Endothelial cell of umbilical vein (primary cell): ENCODE measurements at regions not wholly inside any gene's neighbourhood (a gene's known extent, or its start where the extent isn't known, plus 50 kb on each side); places are given as distances from the start of the nearest gene placed in this dataset.

Experiments
- BruUV-seq: library from RNA; stranded (reverse); fragments of 400-500 nt; replicated peaks from 2 replicates; lab custom pipeline; 2021; lab: Mats Ljungman, UMichigan
- CTCF ChIA-PET: fragments of 300-600, 350-600 bp; sonication (Branson Sonifier 250); formaldehyde crosslinking; loops from one replicate; lab custom pipeline; 2021; ENCODE audit warnings: antibody characterized with exemption, inconsistent platforms; lab: Charles Lee
- POLR2A ChIA-PET: fragments of 300-600, 350-600 bp; sonication (Branson Sonifier 250); formaldehyde crosslinking; loops from one replicate; lab custom pipeline; 2021; ENCODE audit warnings: antibody characterized with exemption, inconsistent platforms; lab: Charles Lee
- DNase-seq: peaks from one replicate; pipeline ENCODE4 v3.0.0-alpha.2; 2011; ENCODE audit warnings: low read depth, low spot score
- FAIRE-seq: peaks from 2 replicates; lab custom pipeline; 2011; peaks lifted over from hg19 to GRCh38; lab: Jason Lieb, UNC
- H2AFZ ChIP-seq: 2 replicates; pipeline ENCODE4 v1.6.0; 2012; ENCODE audit warnings: low read depth, low read length, control low read depth, inconsistent platforms
- H3K27ac ChIP-seq: 2 replicates; pipeline ENCODE4 v1.5.1; 2011; ENCODE audit warnings: low read depth, mild to moderate bottlenecking, control low read depth, low read length, moderate library complexity; ENCODE audit not compliant: insufficient read depth
- H3K27me3 ChIP-seq, 2 experiments: 2 replicates each; pipeline versions ENCODE4 v1.6.0 to v1.6.1; 2011; ENCODE audit warnings: low read length in 2 of 2, mixed read lengths in 1 of 2; ENCODE audit not compliant: control insufficient read depth in 2 of 2, insufficient read depth in 2 of 2
- H3K36me3 ChIP-seq, 2 experiments: 2 replicates in 1 of 2; 3 replicates in 1 of 2; pipeline ENCODE4 v1.5.1; 2011; ENCODE audit warnings: low read length in 2 of 2, mild to moderate bottlenecking in 1 of 2, moderate library complexity in 1 of 2; ENCODE audit not compliant: control insufficient read depth in 2 of 2, insufficient read depth in 2 of 2; ENCODE audit errors: extremely low read depth in 1 of 2
- H3K4me1 ChIP-seq: 3 replicates; pipeline ENCODE4 v1.5.1; 2011; ENCODE audit warnings: mild to moderate bottlenecking, low read length; ENCODE audit not compliant: control insufficient read depth, insufficient read depth; ENCODE audit errors: extremely low read depth
- H3K4me2 ChIP-seq: 2 replicates; pipeline ENCODE4 v1.6.1; 2011; ENCODE audit warnings: low read length, control low read depth, mixed read lengths; ENCODE audit not compliant: insufficient read depth
- H3K4me3 ChIP-seq, 3 experiments: fragments of 200-600 bp in 1 of 3; sonication (generic), shearing (Covaris generic) in 1 of 3; replicated peaks in 1 of 3; 2 replicates each; pipeline ENCODE4 v1.5.1; 2011 to 2016; ENCODE audit warnings: control low read depth in 3 of 3, low read length in 3 of 3, mild to moderate bottlenecking in 2 of 3, inconsistent platforms in 1 of 3, low read depth in 1 of 3, moderate library complexity in 1 of 3; ENCODE audit not compliant: insufficient read depth in 1 of 3
- H3K79me2 ChIP-seq: 2 replicates; pipeline ENCODE4 v1.6.0; 2012; ENCODE audit warnings: low read length, inconsistent platforms; ENCODE audit not compliant: control insufficient read depth, insufficient read depth
- H3K9ac ChIP-seq: replicated peaks from 2 replicates; pipeline ENCODE3; 2011; ENCODE audit warnings: low read length, control low read depth; ENCODE audit not compliant: insufficient read depth; ENCODE audit errors: extremely low read depth
- H3K9me1 ChIP-seq: replicated peaks from 3 replicates; pipeline ENCODE4 v1.6.0; 2011; ENCODE audit warnings: mild to moderate bottlenecking, low read length; ENCODE audit not compliant: control insufficient read depth, insufficient read depth; ENCODE audit errors: extremely low read depth
- H3K9me3 ChIP-seq: replicated peaks from 2 replicates; pipeline ENCODE4 v1.5.1; 2012; ENCODE audit warnings: low read length, inconsistent platforms; ENCODE audit not compliant: control insufficient read depth, insufficient read depth
- H4K20me1 ChIP-seq: replicated peaks from 2 replicates; pipeline ENCODE3; 2011; ENCODE audit warnings: mild to moderate bottlenecking, low read length; ENCODE audit not compliant: control insufficient read depth, insufficient read depth; ENCODE audit errors: extremely low read depth
- EZH2 ChIP-seq: IDR thresholded peaks from 2 replicates; pipeline ENCODE4 v1.6.1; 2012; ENCODE audit warnings: borderline replicate concordance, low read depth, mild to moderate bottlenecking, moderate library complexity, low read length, inconsistent platforms; ENCODE audit not compliant: severe bottlenecking
- FOS ChIP-seq: IDR thresholded peaks from 2 replicates; pipeline ENCODE4 v1.6.1; 2011; ENCODE audit warnings: mild to moderate bottlenecking, low read length, moderate library complexity, borderline replicate concordance; ENCODE audit not compliant: insufficient read depth
- GATA2 ChIP-seq: IDR thresholded peaks from 2 replicates; pipeline ENCODE4 v1.7.0; 2011; ENCODE audit warnings: low read depth, mild to moderate bottlenecking, moderate library complexity, mixed read lengths, low read length; ENCODE audit not compliant: insufficient read length, insufficient read depth
- JUN ChIP-seq: IDR thresholded peaks from 2 replicates; pipeline ENCODE4 v1.6.1; 2011; ENCODE audit warnings: borderline replicate concordance, low read depth; ENCODE audit not compliant: insufficient read length, insufficient read depth
- MYC ChIP-seq: IDR thresholded peaks from one replicate; pipeline ENCODE4 v1.6.1; 2011; ENCODE audit warnings: mild to moderate bottlenecking, low read depth, low read length
- POLR2A ChIP-seq: IDR thresholded peaks from 2 replicates; pipeline ENCODE4 v1.6.1; 2012; ENCODE audit warnings: low read depth, mild to moderate bottlenecking, control low read depth, low read length
- POLR2AphosphoS5 ChIP-seq: IDR thresholded peaks from 2 replicates; pipeline ENCODE4 v1.6.1; 2012; ENCODE audit warnings: low read depth, mild to moderate bottlenecking, control low read depth, low read length, moderate library complexity; ENCODE audit not compliant: insufficient read depth
- dilution Hi-C: fragments of 300-500 bp; cut with MboI; formaldehyde crosslinking; loops from one replicate; pipeline ENCODE4 v1.15.0; 2019; ENCODE audit warnings: low sequenced_read_pairs; ENCODE audit not compliant: extremely low pct_ligation_motif_present
- intact Hi-C: fragments of 100-400 bp; cut with micrococcal nuclease; formaldehyde crosslinking; loops from one replicate; pipeline ENCODE4 v1.10.0; 2022
- TF ChIP-seq, protein P1 (sequence below): IDR thresholded peaks from 2 replicates; pipeline ENCODE4 v1.6.1; 2011; ENCODE audit not compliant: insufficient read depth, insufficient read length
- TF ChIP-seq, protein P2 (sequence below), 2 donors: IDR thresholded peaks; 1 replicate in 1 of 2; 2 replicates in 1 of 2; pipeline ENCODE4 v1.5.1; 2011; ENCODE audit warnings: low read length in 2 of 2, mild to moderate bottlenecking in 2 of 2, moderate library complexity in 2 of 2, control low read depth in 1 of 2, inconsistent platforms in 1 of 2, low read depth in 1 of 2; ENCODE audit not compliant: insufficient read depth in 1 of 2; ENCODE audit errors: extremely low read depth in 1 of 2

DNA sequence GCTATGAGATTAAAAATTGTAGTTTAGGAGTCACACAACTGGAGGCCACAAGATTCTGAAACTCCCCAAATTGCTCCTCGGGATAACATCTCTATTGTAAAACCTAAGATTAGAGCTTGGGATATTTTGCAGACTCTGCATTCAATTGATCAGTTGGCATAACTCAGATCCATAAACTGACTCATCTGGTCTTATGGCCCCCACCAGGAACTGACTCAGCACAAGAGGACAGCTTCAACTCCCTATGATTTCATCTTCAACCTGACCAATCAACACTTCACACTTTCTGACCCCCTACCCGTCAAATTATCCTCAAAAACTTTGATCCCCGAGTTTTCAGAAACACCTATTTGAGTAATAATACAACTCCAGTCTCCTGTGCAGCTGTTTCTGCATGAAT, 257.3 kb downstream of the HAO1 start:
- H3K4me1 ChIP-seq: no peaks in the 10 kb centered on the region
- no peaks in the 10 kb centered on the region for H3K79me2 ChIP-seq
- BruUV-seq: no TSS peak
- H3K9me3 ChIP-seq: no peaks in the 10 kb centered on the region
- H3K9me1 ChIP-seq: no peaks in the 10 kb centered on the region
- TF ChIP-seq FOS: peak; percentile 56
- no peak for TF ChIP-seq MYC
- H3K4me2 ChIP-seq: no peak overlapping the region
- FAIRE-seq: no peak
- POLR2A ChIA-PET: no interaction called here
- H2AFZ ChIP-seq: no peak overlapping the region
- H3K9ac ChIP-seq: no peak overlapping the region
- intact Hi-C loops: no loop called here
- no peaks in the 10 kb centered on the region for H4K20me1 ChIP-seq
- no peaks in the 10 kb centered on the region for H3K36me3 ChIP-seq
- dilution Hi-C loops: no loop called here
- no peak overlapping the region for H3K27ac ChIP-seq
- H3K4me3 ChIP-seq: no peak overlapping the region
- no peaks in the 10 kb centered on the region for H3K27me3 ChIP-seq
- CTCF ChIA-PET: interaction anchor here (1.2 kb wide), 1 partner anchor 176 kb away, joined by 5 read pairs; no protein-coding TSS in a partner anchor
- DNase-seq: no peak

DNA sequence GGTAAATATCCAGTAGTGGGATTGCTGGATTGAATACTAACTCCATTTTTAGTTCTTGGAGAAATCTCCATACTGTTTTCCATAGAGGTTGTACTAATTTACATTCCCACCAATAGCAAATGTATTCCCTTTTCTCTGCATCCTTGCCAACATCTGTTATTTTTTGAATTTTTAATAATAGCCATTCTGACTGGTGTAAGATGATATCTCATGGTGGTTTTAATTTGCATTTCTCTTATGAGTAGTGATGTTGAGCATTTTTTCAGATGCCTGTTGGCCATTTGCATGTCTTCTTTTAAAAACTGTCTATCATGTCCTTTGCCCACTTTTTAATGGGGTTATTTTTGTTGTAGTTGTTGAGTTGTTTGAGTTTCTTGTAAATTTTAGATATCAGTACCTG, 253.2 kb downstream of the HAO1 start:
- DNase-seq (no peak), FAIRE-seq (no peak)
- Histone ChIP-seq H3K27ac (no peak overlapping the region), H3K27me3 (no peaks in the 10 kb centered on the region), H3K36me3 (no peaks in the 10 kb centered on the region), H2AFZ (no peak overlapping the region), H3K9ac (no peak overlapping the region), H3K9me3 (no peaks in the 10 kb centered on the region), H3K79me2 (no peaks in the 10 kb centered on the region), H3K9me1 (no peaks in the 10 kb centered on the region), H3K4me1 (no peaks in the 10 kb centered on the region), H4K20me1 (no peaks in the 10 kb centered on the region), H3K4me3 (no peak overlapping the region), H3K4me2 (no peak overlapping the region)
- dilution Hi-C loops (no loop called here), intact Hi-C loops (no loop called here)
- TF ChIP-seq POLR2A (no peak), MYC (no peak), GATA2 (no peak), EZH2 (no peak), POLR2AphosphoS5 (no peak), FOS (no peak), JUN (no peak)
- TF ChIP-seq, protein P1, sequence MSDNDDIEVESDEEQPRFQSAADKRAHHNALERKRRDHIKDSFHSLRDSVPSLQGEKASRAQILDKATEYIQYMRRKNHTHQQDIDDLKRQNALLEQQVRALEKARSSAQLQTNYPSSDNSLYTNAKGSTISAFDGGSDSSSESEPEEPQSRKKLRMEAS: no peak
- TF ChIP-seq, protein P2, sequence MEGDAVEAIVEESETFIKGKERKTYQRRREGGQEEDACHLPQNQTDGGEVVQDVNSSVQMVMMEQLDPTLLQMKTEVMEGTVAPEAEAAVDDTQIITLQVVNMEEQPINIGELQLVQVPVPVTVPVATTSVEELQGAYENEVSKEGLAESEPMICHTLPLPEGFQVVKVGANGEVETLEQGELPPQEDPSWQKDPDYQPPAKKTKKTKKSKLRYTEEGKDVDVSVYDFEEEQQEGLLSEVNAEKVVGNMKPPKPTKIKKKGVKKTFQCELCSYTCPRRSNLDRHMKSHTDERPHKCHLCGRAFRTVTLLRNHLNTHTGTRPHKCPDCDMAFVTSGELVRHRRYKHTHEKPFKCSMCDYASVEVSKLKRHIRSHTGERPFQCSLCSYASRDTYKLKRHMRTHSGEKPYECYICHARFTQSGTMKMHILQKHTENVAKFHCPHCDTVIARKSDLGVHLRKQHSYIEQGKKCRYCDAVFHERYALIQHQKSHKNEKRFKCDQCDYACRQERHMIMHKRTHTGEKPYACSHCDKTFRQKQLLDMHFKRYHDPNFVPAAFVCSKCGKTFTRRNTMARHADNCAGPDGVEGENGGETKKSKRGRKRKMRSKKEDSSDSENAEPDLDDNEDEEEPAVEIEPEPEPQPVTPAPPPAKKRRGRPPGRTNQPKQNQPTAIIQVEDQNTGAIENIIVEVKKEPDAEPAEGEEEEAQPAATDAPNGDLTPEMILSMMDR (IDR thresholded peaks at IDR 0.05; ENCODE audit: extremely low read depth in 1 of 2, insufficient read depth in 1 of 2, low read depth in 1 of 2, low read length in 2 of 2): no peak
- ChIA-PET CTCF (no interaction called here), POLR2A (no interaction called here)
- no TSS peak for BruUV-seq
